ENCODE measurements at regions not wholly inside any gene's neighbourhood (a gene's known extent, or its start where the extent isn't known, plus 50 kb on each side); places are given as distances from the start of the nearest gene placed in this dataset.

GRCh38 chr7:11914645-11915044 lies 82.6 kb upstream of the THSD7A start:
- TF ChIP-seq CTCF (IDR thresholded peaks at IDR 0.05; ENCODE audit: borderline replicate concordance, extremely low read depth, low read length, poor library complexity, severe bottlenecking) (no peak), EZH2 (IDR thresholded peaks at IDR 0.05; ENCODE audit: borderline replicate concordance, low read depth, low read length, severe bottlenecking) (no peak)
